Nephron progenitor cell (in vitro differentiated cells): ENCODE measurements at regions not wholly inside any gene's neighbourhood (a gene's known extent, or its start where the extent isn't known, plus 50 kb on each side); places are given as distances from the start of the nearest gene placed in this dataset.

ENCODE experiments used
- DNase-seq: peaks from one replicate; pipeline ENCODE4 v3.0.0; 2021
- H3K27ac Mint-ChIP-seq: 2 replicates; pipeline ENCODE4 v1.8.0; 2021; ENCODE audit warnings: mild to moderate bottlenecking, moderate library complexity, mixed read lengths
- H3K27me3 Mint-ChIP-seq: 2 replicates; pipeline ENCODE4 v1.8.0; 2021; ENCODE audit warnings: mild to moderate bottlenecking, low read depth, mixed read lengths; ENCODE audit not compliant: poor library complexity
- H3K36me3 Mint-ChIP-seq: 2 replicates; pipeline ENCODE4 v1.8.0; 2021; ENCODE audit warnings: low read depth, mixed read lengths
- H3K4me1 Mint-ChIP-seq: 2 replicates; pipeline ENCODE4 v1.8.0; 2021; ENCODE audit warnings: mixed read lengths
- H3K4me3 Mint-ChIP-seq: 2 replicates; pipeline ENCODE4 v1.8.0; 2021; ENCODE audit warnings: mild to moderate bottlenecking, moderate library complexity, mixed read lengths
- H3K9me3 Mint-ChIP-seq: 2 replicates; pipeline ENCODE4 v1.8.0; 2021; ENCODE audit warnings: mild to moderate bottlenecking, moderate library complexity, mixed read lengths
- TF ChIP-seq, protein P1 (sequence below): fragments of 200-600 bp; sonication (generic); IDR thresholded peaks from 2 replicates; pipeline ENCODE4 v1.5.0; 2021; ENCODE audit warnings: antibody characterized with exemption

- Mint-ChIP-seq H3K27me3 (peaks cover 61% of the 10 kb centered on the region), H3K9me3 (no peaks in the 10 kb centered on the region), H3K4me1 (peaks cover 15% of the 10 kb centered on the region), H3K36me3 (no peaks in the 10 kb centered on the region), H3K27ac (no peak overlapping the region), H3K4me3 (no peak overlapping the region)
- TF ChIP-seq, protein P1, sequence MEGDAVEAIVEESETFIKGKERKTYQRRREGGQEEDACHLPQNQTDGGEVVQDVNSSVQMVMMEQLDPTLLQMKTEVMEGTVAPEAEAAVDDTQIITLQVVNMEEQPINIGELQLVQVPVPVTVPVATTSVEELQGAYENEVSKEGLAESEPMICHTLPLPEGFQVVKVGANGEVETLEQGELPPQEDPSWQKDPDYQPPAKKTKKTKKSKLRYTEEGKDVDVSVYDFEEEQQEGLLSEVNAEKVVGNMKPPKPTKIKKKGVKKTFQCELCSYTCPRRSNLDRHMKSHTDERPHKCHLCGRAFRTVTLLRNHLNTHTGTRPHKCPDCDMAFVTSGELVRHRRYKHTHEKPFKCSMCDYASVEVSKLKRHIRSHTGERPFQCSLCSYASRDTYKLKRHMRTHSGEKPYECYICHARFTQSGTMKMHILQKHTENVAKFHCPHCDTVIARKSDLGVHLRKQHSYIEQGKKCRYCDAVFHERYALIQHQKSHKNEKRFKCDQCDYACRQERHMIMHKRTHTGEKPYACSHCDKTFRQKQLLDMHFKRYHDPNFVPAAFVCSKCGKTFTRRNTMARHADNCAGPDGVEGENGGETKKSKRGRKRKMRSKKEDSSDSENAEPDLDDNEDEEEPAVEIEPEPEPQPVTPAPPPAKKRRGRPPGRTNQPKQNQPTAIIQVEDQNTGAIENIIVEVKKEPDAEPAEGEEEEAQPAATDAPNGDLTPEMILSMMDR, result no peak
- DNase-seq, result peak; percentile 38
These were observed 75.3 kb upstream of the IGSF21 start for GRCh38 chr1:18032172-18032859.

GRCh38 chr1:18035145-18035544 lies 72.5 kb upstream of the IGSF21 start:
- H3K27ac Mint-ChIP-seq, result no peak overlapping the region
- peaks cover 55% of the 10 kb centered on the region for H3K27me3 Mint-ChIP-seq
- H3K9me3 Mint-ChIP-seq, result no peaks in the 10 kb centered on the region

DNA sequence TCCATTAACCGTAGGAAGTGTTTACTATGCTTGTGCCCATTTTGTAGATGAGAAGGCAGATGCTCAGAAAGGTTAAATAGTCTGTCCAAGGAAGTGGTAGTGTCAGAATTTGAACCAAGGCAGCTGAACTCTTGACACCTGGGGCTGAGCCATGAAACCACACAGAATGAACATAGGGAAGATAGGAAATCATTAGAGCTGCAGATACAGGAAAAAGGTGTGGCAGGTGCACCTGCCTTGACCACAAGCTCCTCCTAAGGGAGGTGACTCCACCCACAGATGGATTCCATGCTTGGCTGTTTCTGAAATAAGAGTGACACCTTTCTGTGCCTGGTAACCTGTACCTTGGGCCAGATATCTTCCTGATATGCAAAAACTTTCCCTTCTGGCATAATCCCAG lies 69.9 kb upstream of the IGSF21 start:
- Mint-ChIP-seq H3K4me1 (peaks cover 6% of the 10 kb centered on the region), H3K27me3 (peaks cover 52% of the 10 kb centered on the region), H3K9me3 (no peaks in the 10 kb centered on the region), H3K4me3 (no peak overlapping the region), H3K36me3 (no peaks in the 10 kb centered on the region), H3K27ac (no peak overlapping the region)
- TF ChIP-seq, protein P1, result no peak
- DNase-seq, result no peak

More at GRCh38 chr1:18035145-18035544, 72.5 kb upstream of the IGSF21 start:
- Mint-ChIP-seq H3K4me1 (peaks cover 15% of the 10 kb centered on the region), H3K36me3 (no peaks in the 10 kb centered on the region), H3K4me3 (no peak overlapping the region)
- DNase-seq, result no peak
- TF ChIP-seq, protein P1, result no peak

DNA sequence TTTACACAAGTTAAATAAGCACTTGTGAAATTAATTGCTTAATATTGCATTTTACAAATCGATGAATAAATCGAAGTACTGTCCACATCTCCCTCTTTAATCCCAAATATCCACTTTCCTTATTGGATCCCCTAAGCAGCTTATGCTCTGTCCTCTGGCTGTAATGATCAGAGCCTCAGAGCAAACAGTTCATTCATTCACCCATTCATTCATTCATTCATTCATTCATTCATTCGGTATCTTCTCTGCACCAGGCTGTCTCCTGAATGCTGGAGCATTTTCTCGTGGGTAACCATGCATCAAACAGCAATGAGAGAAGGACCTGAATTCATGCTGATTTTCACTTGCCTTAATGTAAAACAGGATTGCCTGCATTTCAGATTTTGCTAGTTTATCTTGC lies 69.5 kb upstream of the IGSF21 start:
- DNase-seq, result no peak
- H3K9me3 Mint-ChIP-seq, result no peaks in the 10 kb centered on the region
- H3K27me3 Mint-ChIP-seq, result peaks cover 52% of the 10 kb centered on the region
- H3K27ac Mint-ChIP-seq, result no peak overlapping the region
- H3K4me3 Mint-ChIP-seq, result no peak overlapping the region
- H3K36me3 Mint-ChIP-seq, result no peaks in the 10 kb centered on the region
- peaks cover 2% of the 10 kb centered on the region for H3K4me1 Mint-ChIP-seq
- TF ChIP-seq, protein P1, result no peak

DNA sequence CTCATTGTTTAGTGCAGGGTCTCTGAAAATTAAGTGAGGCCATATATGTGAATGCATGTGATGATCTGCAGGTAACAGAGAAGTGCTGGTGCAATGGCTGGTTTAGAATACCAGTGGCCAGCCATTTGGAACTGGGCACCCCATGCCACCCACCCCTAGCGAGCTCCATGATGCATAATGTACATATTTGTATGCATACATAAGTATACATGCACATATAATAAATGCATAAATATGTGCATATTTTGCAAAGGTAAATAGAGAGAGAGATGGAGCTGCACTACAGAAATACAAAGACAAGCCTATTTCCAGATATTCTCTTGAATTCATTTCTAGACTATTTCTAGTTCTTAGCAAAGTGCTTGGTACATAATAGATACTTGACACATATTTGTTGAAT lies 68.5 kb upstream of the IGSF21 start:
- Mint-ChIP-seq H3K4me3 (no peak overlapping the region), H3K9me3 (no peaks in the 10 kb centered on the region), H3K36me3 (no peaks in the 10 kb centered on the region), H3K4me1 (no peaks in the 10 kb centered on the region), H3K27me3 (peaks cover 48% of the 10 kb centered on the region), H3K27ac (no peak overlapping the region)
- TF ChIP-seq, protein P1, result no peak
- DNase-seq, result no peak

DNA sequence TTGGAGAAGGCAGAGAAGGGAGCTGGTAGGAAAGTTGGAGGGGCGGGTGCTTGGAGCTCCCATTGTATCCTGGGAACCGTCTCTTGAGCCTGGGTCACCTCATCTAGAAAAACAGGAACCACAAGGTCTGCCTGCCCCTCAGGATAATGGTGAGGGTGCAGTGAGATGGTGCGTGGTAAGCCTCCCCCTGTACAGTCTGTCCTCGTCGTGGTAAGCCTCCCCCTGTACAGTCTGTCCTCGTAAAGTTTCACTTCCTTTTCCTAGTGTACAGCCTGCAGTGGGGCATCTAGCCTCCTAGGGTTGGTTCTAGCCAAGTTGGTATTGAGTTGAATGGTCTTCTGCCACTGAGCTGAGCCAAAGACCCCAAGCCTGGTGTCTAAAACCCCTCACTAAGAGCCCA lies 66.5 kb upstream of the IGSF21 start:
- DNase-seq, result no peak
- H3K36me3 Mint-ChIP-seq, result no peaks in the 10 kb centered on the region

More for the DNA sequence above, 66.5 kb upstream of the IGSF21 start:
- Mint-ChIP-seq H3K9me3 (no peaks in the 10 kb centered on the region), H3K27ac (no peak overlapping the region), H3K4me3 (no peak overlapping the region), H3K27me3 (peaks cover 33% of the 10 kb centered on the region), H3K4me1 (no peaks in the 10 kb centered on the region)
- TF ChIP-seq, protein P1, result no peak
